OCI-LY3 (cell line): ENCODE measurements at regions not wholly inside any gene's neighbourhood (a gene's known extent, or its start where the extent isn't known, plus 50 kb on each side); places are given as distances from the start of the nearest gene placed in this dataset.

ENCODE experiments used
- EZH2phosphoT487 ChIP-seq: fragments of 200-600 bp; shearing (Covaris generic); IDR thresholded peaks from 2 replicates; pipeline ENCODE4 v1.6.1; 2018; ENCODE audit warnings: antibody characterized with exemption, mixed run types, low read depth
- TF ChIP-seq, protein P1 (sequence below): fragments of 200-600, 300-600 bp; sonication (generic); IDR thresholded peaks from 2 replicates; pipeline ENCODE4 v1.5.1; 2014; ENCODE audit warnings: antibody characterized with exemption, low read length, low read depth

DNA sequence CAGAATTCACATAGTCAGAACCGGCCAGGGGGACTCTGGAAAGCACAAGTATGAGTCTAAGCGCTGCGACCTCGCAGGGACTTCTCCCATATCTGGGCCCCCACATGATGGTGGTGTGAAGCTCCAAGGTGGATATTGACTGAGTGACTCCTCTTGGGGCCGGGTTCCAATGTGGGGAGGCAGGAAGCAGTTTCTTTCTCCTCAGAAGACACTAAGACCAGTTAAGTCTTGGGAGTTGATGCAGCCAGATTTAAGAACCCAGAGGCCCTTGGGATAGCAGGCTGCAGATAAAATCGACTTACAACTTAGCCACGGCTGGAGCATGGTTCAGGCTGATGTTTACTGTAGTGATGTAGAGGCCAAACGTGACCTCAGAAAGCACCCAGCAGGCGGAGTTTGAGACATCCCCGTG lies 55.4 kb upstream of the KLF13 start:
- TF ChIP-seq, protein P1, sequence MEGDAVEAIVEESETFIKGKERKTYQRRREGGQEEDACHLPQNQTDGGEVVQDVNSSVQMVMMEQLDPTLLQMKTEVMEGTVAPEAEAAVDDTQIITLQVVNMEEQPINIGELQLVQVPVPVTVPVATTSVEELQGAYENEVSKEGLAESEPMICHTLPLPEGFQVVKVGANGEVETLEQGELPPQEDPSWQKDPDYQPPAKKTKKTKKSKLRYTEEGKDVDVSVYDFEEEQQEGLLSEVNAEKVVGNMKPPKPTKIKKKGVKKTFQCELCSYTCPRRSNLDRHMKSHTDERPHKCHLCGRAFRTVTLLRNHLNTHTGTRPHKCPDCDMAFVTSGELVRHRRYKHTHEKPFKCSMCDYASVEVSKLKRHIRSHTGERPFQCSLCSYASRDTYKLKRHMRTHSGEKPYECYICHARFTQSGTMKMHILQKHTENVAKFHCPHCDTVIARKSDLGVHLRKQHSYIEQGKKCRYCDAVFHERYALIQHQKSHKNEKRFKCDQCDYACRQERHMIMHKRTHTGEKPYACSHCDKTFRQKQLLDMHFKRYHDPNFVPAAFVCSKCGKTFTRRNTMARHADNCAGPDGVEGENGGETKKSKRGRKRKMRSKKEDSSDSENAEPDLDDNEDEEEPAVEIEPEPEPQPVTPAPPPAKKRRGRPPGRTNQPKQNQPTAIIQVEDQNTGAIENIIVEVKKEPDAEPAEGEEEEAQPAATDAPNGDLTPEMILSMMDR: no peak
- no peak for TF ChIP-seq EZH2phosphoT487
